Peyer's patch (tissue), 4 donors: ENCODE measurements at regions not wholly inside any gene's neighbourhood (a gene's known extent, or its start where the extent isn't known, plus 50 kb on each side); places are given as distances from the start of the nearest gene placed in this dataset.
"Not testable (repeated sequence)": the region's sequence is repeated elsewhere in the genome, so short reads cannot be mapped to it uniquely, and the experiment has no call there.

ENCODE experiments used
- DNase-seq, 3 donors: peaks; one replicate each; pipeline ENCODE4 v3.0.0-alpha.2; 2017 to 2019
- H3K27ac ChIP-seq, 4 donors: fragments of 200-600 bp; sonication (generic); one replicate each; pipeline ENCODE4 v1.5.1; 2016 to 2019
- H3K27me3 ChIP-seq, 2 donors: fragments of 200-600 bp; sonication (generic); one replicate each; pipeline ENCODE4 v1.5.1; 2019
- H3K36me3 ChIP-seq, 3 donors: fragments of 200-600 bp; sonication (generic); one replicate each; pipeline ENCODE4 v1.5.1; 2016 to 2019
- H3K4me1 ChIP-seq, 4 donors: fragments of 200-600 bp; sonication (generic); one replicate each; pipeline ENCODE4 v1.5.1; 2016 to 2019
- H3K4me3 ChIP-seq, 4 donors: fragments of 200-600 bp; sonication (generic); 1 replicate in 3 of 4; 2 replicates in 1 of 4; pipeline ENCODE4 v1.5.1; 2016 to 2019; ENCODE audit warnings: mild to moderate bottlenecking in 1 of 4
- H3K9me3 ChIP-seq, 4 donors: fragments of 200-600 bp; sonication (generic); one replicate each; pipeline ENCODE4 v1.5.1; 2016 to 2019; ENCODE audit warnings: mild to moderate bottlenecking in 1 of 4
- POLR2A ChIP-seq, 2 donors: fragments of 450-650 bp; IDR thresholded peaks; one replicate each; pipeline ENCODE4 v1.5.1; 2017; ENCODE audit warnings: antibody characterized with exemption in 2 of 2, mild to moderate bottlenecking in 2 of 2, moderate library complexity in 2 of 2
- TF ChIP-seq, protein P1 (sequence below), 6 experiments: fragments of 450-650 bp in 4 of 6; fragments of 200-600 bp in 2 of 6; sonication (generic) in 1 of 6; IDR thresholded peaks; one replicate each; pipeline ENCODE4 v1.5.1; 2017 to 2019; ENCODE audit warnings: antibody characterized with exemption in 6 of 6, mild to moderate bottlenecking in 3 of 6, moderate library complexity in 1 of 6

DNA sequence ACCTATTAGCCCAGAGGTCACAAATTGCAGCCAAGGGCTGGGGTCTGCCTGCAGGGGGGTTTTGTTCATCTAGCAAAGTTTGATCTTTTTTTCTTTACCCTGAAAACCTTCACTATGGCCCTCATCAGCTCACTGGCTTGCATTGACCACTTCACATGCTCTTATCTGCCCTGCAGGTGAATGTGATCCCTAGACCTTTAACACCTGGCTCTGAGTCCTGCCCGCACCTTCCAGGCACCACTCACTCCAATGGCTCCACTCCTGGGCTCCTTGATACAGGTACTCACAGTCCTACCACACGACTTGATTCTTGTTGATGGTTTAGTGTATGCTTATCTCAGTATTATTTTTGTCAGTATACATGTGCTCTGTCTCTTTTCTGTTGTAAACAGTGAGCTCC lies 92.5 kb downstream of the FEM1C start:
- H3K9me3 ChIP-seq, result no peaks in the 10 kb centered on the region
- TF ChIP-seq, protein P1, sequence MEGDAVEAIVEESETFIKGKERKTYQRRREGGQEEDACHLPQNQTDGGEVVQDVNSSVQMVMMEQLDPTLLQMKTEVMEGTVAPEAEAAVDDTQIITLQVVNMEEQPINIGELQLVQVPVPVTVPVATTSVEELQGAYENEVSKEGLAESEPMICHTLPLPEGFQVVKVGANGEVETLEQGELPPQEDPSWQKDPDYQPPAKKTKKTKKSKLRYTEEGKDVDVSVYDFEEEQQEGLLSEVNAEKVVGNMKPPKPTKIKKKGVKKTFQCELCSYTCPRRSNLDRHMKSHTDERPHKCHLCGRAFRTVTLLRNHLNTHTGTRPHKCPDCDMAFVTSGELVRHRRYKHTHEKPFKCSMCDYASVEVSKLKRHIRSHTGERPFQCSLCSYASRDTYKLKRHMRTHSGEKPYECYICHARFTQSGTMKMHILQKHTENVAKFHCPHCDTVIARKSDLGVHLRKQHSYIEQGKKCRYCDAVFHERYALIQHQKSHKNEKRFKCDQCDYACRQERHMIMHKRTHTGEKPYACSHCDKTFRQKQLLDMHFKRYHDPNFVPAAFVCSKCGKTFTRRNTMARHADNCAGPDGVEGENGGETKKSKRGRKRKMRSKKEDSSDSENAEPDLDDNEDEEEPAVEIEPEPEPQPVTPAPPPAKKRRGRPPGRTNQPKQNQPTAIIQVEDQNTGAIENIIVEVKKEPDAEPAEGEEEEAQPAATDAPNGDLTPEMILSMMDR (IDR thresholded peaks at IDR 0.05), result no peak
- TF ChIP-seq POLR2A (IDR thresholded peaks at IDR 0.05), result peak in 1 of 2 donors; percentile 10
- no peaks in the 10 kb centered on the region for H3K27me3 ChIP-seq
- H3K27ac ChIP-seq, result peak overlapping the region in 3 of 4 donors; percentile 66 to 90 (median 85)
- H3K36me3 ChIP-seq, result no peaks in the 10 kb centered on the region
- H3K4me3 ChIP-seq, result no peak overlapping the region
- peaks cover 0 to 40% (median 7%) of the 10 kb centered on the region in 4 donors for H3K4me1 ChIP-seq
- peak in 2 of 3 donors; percentile 59 to 60 for DNase-seq

GRCh38 chr5:115450741-115451140 lies 93.8 kb downstream of the FEM1C start:
- Histone ChIP-seq H3K4me1 (peaks cover 0 to 27% (median 7%) of the 10 kb centered on the region in 4 donors), H3K27me3 (no peaks in the 10 kb centered on the region), H3K9me3 (no peaks in the 10 kb centered on the region), H3K27ac (peak overlapping the region in 3 of 4 donors; percentile 66 to 90 (median 85)), H3K36me3 (no peaks in the 10 kb centered on the region), H3K4me3 (no peak overlapping the region)
- no peak for DNase-seq
- TF ChIP-seq, protein P1 (IDR thresholded peaks at IDR 0.05), result no peak
- TF ChIP-seq POLR2A (IDR thresholded peaks at IDR 0.05), result no peak

DNA sequence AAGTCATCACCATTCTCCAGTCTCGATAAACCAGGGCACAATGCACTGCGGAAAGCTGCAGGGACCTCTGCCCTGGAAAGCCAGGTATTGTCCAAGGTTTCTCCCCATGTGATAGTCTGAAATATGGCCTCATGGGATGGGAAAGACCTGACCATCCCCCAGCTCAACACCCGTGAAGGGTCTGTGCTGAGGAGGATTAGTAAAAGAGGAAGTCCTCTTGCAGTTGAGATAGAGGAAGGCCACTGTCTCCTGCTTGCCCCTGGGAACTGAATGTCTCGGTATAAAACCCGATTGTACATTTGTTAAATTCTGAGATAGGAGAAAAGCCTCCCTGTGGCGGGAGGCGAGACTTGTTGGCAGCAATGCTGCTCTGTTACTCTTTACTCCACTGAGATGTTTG lies 95.9 kb downstream of the FEM1C start:
- not testable (repeated sequence) for H3K27ac ChIP-seq, DNase-seq, H3K9me3 ChIP-seq, H3K27me3 ChIP-seq, H3K36me3 ChIP-seq, H3K4me3 ChIP-seq
- H3K4me1 ChIP-seq, result peaks cover 0 to 18% (median 5%) of the 10 kb centered on the region in 4 donors

GRCh38 chr5:115440782-115441451 lies 103.7 kb downstream of the FEM1C start:
- H3K9me3 ChIP-seq, result peaks cover 0 to 3% (median 0%) of the 10 kb centered on the region in 4 donors
- no peak overlapping the region for H3K4me3 ChIP-seq
- DNase-seq, result no peak
- H3K36me3 ChIP-seq, result no peaks in the 10 kb centered on the region
- H3K27me3 ChIP-seq, result no peaks in the 10 kb centered on the region
- no peak for TF ChIP-seq POLR2A (IDR thresholded peaks at IDR 0.05)
- TF ChIP-seq, protein P1 (IDR thresholded peaks at IDR 0.05), result no peak
- no peaks in the 10 kb centered on the region for H3K4me1 ChIP-seq
- no peak overlapping the region for H3K27ac ChIP-seq

DNA sequence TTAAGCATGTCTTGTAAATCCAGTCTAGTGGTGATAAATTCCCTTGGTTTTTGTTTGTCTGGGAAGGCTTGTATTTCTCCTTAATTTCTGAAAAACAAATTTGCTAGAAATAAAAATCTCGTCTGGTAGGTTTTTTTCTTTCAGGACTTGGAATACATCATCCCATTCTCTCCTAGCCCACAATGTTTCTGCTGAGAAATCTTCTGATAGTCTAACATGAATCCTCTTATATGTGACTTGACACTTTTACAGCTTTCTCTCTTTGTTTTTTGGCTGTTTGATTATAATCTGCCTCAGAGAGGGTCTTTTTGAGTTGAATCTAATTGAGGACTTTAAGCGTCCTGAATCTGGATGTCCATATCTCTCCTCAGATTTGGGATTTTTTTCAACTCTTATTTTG lies 104.9 kb downstream of the FEM1C start:
- Histone ChIP-seq H3K4me3 (no peak overlapping the region), H3K4me1 (no peaks in the 10 kb centered on the region), H3K27me3 (no peaks in the 10 kb centered on the region), H3K27ac (no peak overlapping the region), H3K36me3 (no peaks in the 10 kb centered on the region), H3K9me3 (peaks cover 0 to 3% (median 0%) of the 10 kb centered on the region in 4 donors)
- TF ChIP-seq, protein P1 (IDR thresholded peaks at IDR 0.05), result no peak
- no peak for TF ChIP-seq POLR2A (IDR thresholded peaks at IDR 0.05)
- DNase-seq, result no peak

- Histone ChIP-seq H3K4me1 (no peaks in the 10 kb centered on the region), H3K4me3 (no peak overlapping the region), H3K9me3 (peaks cover 0 to 3% (median 0%) of the 10 kb centered on the region in 4 donors), H3K27me3 (no peaks in the 10 kb centered on the region), H3K27ac (no peak overlapping the region), H3K36me3 (no peaks in the 10 kb centered on the region)
- TF ChIP-seq POLR2A (IDR thresholded peaks at IDR 0.05), result no peak
- TF ChIP-seq, protein P1 (IDR thresholded peaks at IDR 0.05), result no peak
- no peak for DNase-seq
These were observed 105.5 kb downstream of the FEM1C start for GRCh38 chr5:115439042-115439441.
